GM19324 (cell line): ENCODE measurements at regions not wholly inside any gene's neighbourhood (a gene's known extent, or its start where the extent isn't known, plus 50 kb on each side); places are given as distances from the start of the nearest gene placed in this dataset.
A peak's percentile ranks its signal among the peaks of the same experiment; 100 is the strongest.

ENCODE experiments used
- ATAC-seq: cut with Tn5 transposase; IDR thresholded peaks from one replicate; pipeline ENCODE4 v1.9.1; 2021; ENCODE audit warnings: mild to moderate bottlenecking, moderate library complexity; ENCODE audit not compliant: unreplicated experiment, low FRiP score

GRCh38 chr1:234731569-234732085 is 121.6 kb upstream of the IRF2BP2 start:
- ATAC-seq, result no peak

- no peak for ATAC-seq
These were observed 121.0 kb upstream of the IRF2BP2 start for GRCh38 chr1:234730770-234731568.

GRCh38 chr1:234730475-234730769 is 120.4 kb upstream of the IRF2BP2 start:
- ATAC-seq, result no peak

- ATAC-seq, result no peak
These were observed 119.8 kb upstream of the IRF2BP2 start for GRCh38 chr1:234729561-234730474.

GRCh38 chr1:234728740-234729139 is 118.8 kb upstream of the IRF2BP2 start:
- no peak for ATAC-seq

- ATAC-seq, result no peak
These were observed 117.3 kb upstream of the IRF2BP2 start for GRCh38 chr1:234727018-234727940.

- no peak for ATAC-seq
These were observed 116.5 kb upstream of the IRF2BP2 start for GRCh38 chr1:234726359-234726943.

- no peak for ATAC-seq
These were observed 115.5 kb upstream of the IRF2BP2 start for GRCh38 chr1:234725177-234726132.

- ATAC-seq, result peak; percentile 2
These were observed 114.7 kb upstream of the IRF2BP2 start for GRCh38 chr1:234724516-234725176.

GRCh38 chr1:234722904-234723720 is 113.1 kb upstream of the IRF2BP2 start:
- ATAC-seq, result no peak

GRCh38 chr1:234722270-234722704 is 112.3 kb upstream of the IRF2BP2 start:
- ATAC-seq, result no peak

GRCh38 chr1:234721476-234722269 is 111.7 kb upstream of the IRF2BP2 start:
- no peak for ATAC-seq

- ATAC-seq, result no peak
These were observed 110.9 kb upstream of the IRF2BP2 start for GRCh38 chr1:234720709-234721441.

GRCh38 chr1:234719454-234720251 is 109.7 kb upstream of the IRF2BP2 start:
- no peak for ATAC-seq
